A549 (cell line): ENCODE measurements at regions not wholly inside any gene's neighbourhood (a gene's known extent, or its start where the extent isn't known, plus 50 kb on each side); places are given as distances from the start of the nearest gene placed in this dataset.
A peak's percentile ranks its signal among the peaks of the same experiment; 100 is the strongest.

Experiments
- ATAC-seq, 2 experiments: fragments of 200-7000 bp in 1 of 2; fragments of >200 bp in 1 of 2; cut with Nextera tagmentation in 1 of 2; cut with Tn5 transposase in 1 of 2; 3 replicates each; pipeline versions ENCODE4 v1.8.0 to v1.9.1; 2018 to 2020; ENCODE audit warnings: mild to moderate bottlenecking in 1 of 2, moderate library complexity in 1 of 2
- CTCF ChIA-PET: fragments of 300-600 bp; sonication (Branson Sonifier 250); formaldehyde crosslinking; extraction: SDS; loops from one replicate; lab custom pipeline; 2021; ENCODE audit warnings: antibody characterized with exemption, inconsistent platforms; lab: Yijun Ruan, JAX
- POLR2A ChIA-PET: fragments of 350-600 bp; formaldehyde crosslinking; extraction: SDS; loops from one replicate; lab custom pipeline; 2021; ENCODE audit warnings: antibody characterized with exemption, inconsistent platforms; lab: Yijun Ruan, JAX
- DNase-seq, 2 experiments: peaks; one replicate each; pipeline versions ENCODE4 v3.0.0 to v3.0.0-alpha.2; 2011 to 2016; ENCODE audit warnings: low read depth in 1 of 2, low spot score in 1 of 2
- FAIRE-seq: peaks from 2 replicates; lab custom pipeline; 2011; peaks lifted over from hg19 to GRCh38; lab: Jason Lieb, UNC
- H3K27ac ChIP-seq, 2 experiments: fragments of >200 bp; sonication (Bioruptor Twin); formaldehyde crosslinking; 3 replicates each; pipeline ENCODE4 v1.5.1; 2016 to 2017
- H3K4me1 ChIP-seq: fragments of >200 bp; sonication (Bioruptor Twin); formaldehyde crosslinking; 3 replicates; pipeline ENCODE4 v1.6.1; 2016
- H3K4me2 ChIP-seq: fragments of >200 bp; sonication (Bioruptor Twin); formaldehyde crosslinking; 3 replicates; pipeline ENCODE4 v1.6.1; 2016
- H3K4me3 ChIP-seq: fragments of >200 bp; sonication (Bioruptor Twin); formaldehyde crosslinking; 3 replicates; pipeline ENCODE4 v1.5.1; 2016
- H3K9me3 ChIP-seq: fragments of >200 bp; sonication (Bioruptor Twin); formaldehyde crosslinking; 3 replicates; pipeline ENCODE4 v1.6.1; 2016
- BHLHE40 ChIP-seq: IDR thresholded peaks from 2 replicates; pipeline ENCODE4 v1.6.1; 2012; ENCODE audit warnings: low read depth, low read length, inconsistent platforms
- CBX8 ChIP-seq: fragments of 200-600 bp; sonication (generic); IDR thresholded peaks from 2 replicates; pipeline ENCODE4 v1.6.1; 2016
- CEBPB ChIP-seq, 2 experiments: fragments of >200 bp in 1 of 2; sonication (Bioruptor Twin) in 1 of 2; formaldehyde crosslinking in 1 of 2; IDR thresholded peaks; 2 replicates each; pipeline ENCODE4 v1.6.1; 2012 to 2016
- CTCF ChIP-seq: fragments of >200 bp; sonication (Bioruptor Twin); formaldehyde crosslinking; IDR thresholded peaks from 3 replicates; pipeline ENCODE4 v1.5.1; 2016
- EHMT2 ChIP-seq: fragments of 200-600 bp; sonication (generic); IDR thresholded peaks from 2 replicates; pipeline ENCODE4 v1.6.1; 2016; ENCODE audit warnings: antibody characterized with exemption, low read depth, mild to moderate bottlenecking, moderate library complexity
- EP300 ChIP-seq, 2 experiments: fragments of >200 bp; sonication (Bioruptor Twin); formaldehyde crosslinking; IDR thresholded peaks; 2 replicates in 1 of 2; 3 replicates in 1 of 2; pipeline ENCODE4 v1.6.1; 2016 to 2017
- FOSL2 ChIP-seq, 2 experiments: fragments of 450-650 bp in 1 of 2; fragments of >200 bp in 1 of 2; sonication (Bioruptor Twin) in 1 of 2; formaldehyde crosslinking; IDR thresholded peaks; 2 replicates each; pipeline versions ENCODE4 v1.5.0 to v1.6.1; 2016 to 2020; ENCODE audit warnings: mild to moderate bottlenecking in 1 of 2, moderate library complexity in 1 of 2
- FOXS1 ChIP-seq: fragments of 250-450 bp; sonication (Bioruptor Pico); IDR thresholded peaks from 2 replicates; pipeline ENCODE4 v1.5.0; 2020; ENCODE audit warnings: mild to moderate bottlenecking, moderate library complexity
- GATA3 ChIP-seq: IDR thresholded peaks from 2 replicates; pipeline ENCODE4 v1.6.1; 2012; ENCODE audit warnings: borderline replicate concordance
- HDAC2 ChIP-seq: fragments of 200-600 bp; sonication (generic); IDR thresholded peaks from 2 replicates; pipeline ENCODE4 v1.6.1; 2016
- HMGXB4 ChIP-seq: fragments of 250-450 bp; sonication (Bioruptor Pico); IDR thresholded peaks from 2 replicates; pipeline ENCODE4 v1.5.0; 2021; ENCODE audit warnings: mild to moderate bottlenecking, moderate library complexity, borderline replicate concordance
- HOXA7 ChIP-seq: fragments of 250-450 bp; sonication (Bioruptor Pico); IDR thresholded peaks from 2 replicates; pipeline ENCODE4 v1.5.0; 2020; ENCODE audit warnings: mild to moderate bottlenecking, moderate library complexity
- JUN ChIP-seq, 2 experiments: fragments of >200 bp; sonication (Bioruptor Twin); formaldehyde crosslinking; IDR thresholded peaks; 2 replicates in 1 of 2; 3 replicates in 1 of 2; pipeline ENCODE4 v1.6.1; 2016 to 2017
- KDM1A ChIP-seq: fragments of 200-600 bp; sonication (generic); IDR thresholded peaks from 2 replicates; pipeline ENCODE4 v1.6.1; 2016; ENCODE audit warnings: low read depth, mild to moderate bottlenecking
- KDM5A ChIP-seq: fragments of 200-600 bp; sonication (generic); IDR thresholded peaks from 2 replicates; pipeline ENCODE4 v1.6.1; 2016; ENCODE audit warnings: antibody characterized with exemption, mild to moderate bottlenecking
- MAFK ChIP-seq: fragments of 450-650 bp; IDR thresholded peaks from 2 replicates; pipeline ENCODE4 v1.6.1; 2014; ENCODE audit not compliant: partially characterized antibody
- MAX ChIP-seq: IDR thresholded peaks from 2 replicates; pipeline ENCODE4 v1.6.1; 2012
- MYC ChIP-seq: IDR thresholded peaks from 2 replicates; pipeline ENCODE4 v1.6.1; 2012; ENCODE audit warnings: mild to moderate bottlenecking, inconsistent platforms, low read length, improper control_type of control experiment, borderline replicate concordance
- NPAS2 ChIP-seq: fragments of 250-450 bp; sonication (Bioruptor Pico); IDR thresholded peaks from 2 replicates; pipeline ENCODE4 v1.8.0; 2022; ENCODE audit warnings: mild to moderate bottlenecking, moderate library complexity, borderline replicate concordance
- NR3C1 ChIP-seq: fragments of >200 bp; sonication (Bioruptor Twin); formaldehyde crosslinking; IDR thresholded peaks from 3 replicates; pipeline ENCODE4 v1.6.1; 2017
- PHF8 ChIP-seq: fragments of 200-600 bp; sonication (generic); IDR thresholded peaks from 2 replicates; pipeline ENCODE4 v1.6.1; 2016; ENCODE audit warnings: low read depth, mild to moderate bottlenecking, antibody characterized with exemption, moderate library complexity, borderline replicate concordance
- POLR2A ChIP-seq: IDR thresholded peaks from 2 replicates; pipeline ENCODE4 v1.6.1; 2012; ENCODE audit warnings: mild to moderate bottlenecking, low read length
- POLR2AphosphoS2 ChIP-seq: conservative IDR thresholded peaks from 2 replicates; pipeline ENCODE4 v1.6.1; 2012; ENCODE audit warnings: low read length, improper control_type of control experiment, inconsistent platforms
- RARB ChIP-seq: fragments of 250-450 bp; sonication (Bioruptor Pico); IDR thresholded peaks from 2 replicates; pipeline ENCODE4 v1.8.0; 2021; ENCODE audit warnings: mild to moderate bottlenecking, moderate library complexity
- REST ChIP-seq: fragments of 200-600 bp; sonication (generic); IDR thresholded peaks from 2 replicates; pipeline ENCODE4 v1.6.1; 2016; ENCODE audit warnings: antibody characterized with exemption, mild to moderate bottlenecking, moderate library complexity
- RFX5 ChIP-seq: fragments of 450-650 bp; IDR thresholded peaks from 2 replicates; pipeline ENCODE4 v1.7.1; 2014; ENCODE audit warnings: antibody characterized with exemption, mild to moderate bottlenecking, moderate library complexity
- RNF2 ChIP-seq: fragments of 200-600 bp; sonication (generic); IDR thresholded peaks from 2 replicates; pipeline ENCODE4 v1.6.1; 2016; ENCODE audit warnings: low read depth, mild to moderate bottlenecking, antibody characterized with exemption, moderate library complexity, borderline replicate concordance
- ZC3H11A ChIP-seq: fragments of 450-650 bp; IDR thresholded peaks from 2 replicates; pipeline ENCODE4 v1.6.1; 2014; ENCODE audit warnings: antibody characterized with exemption, mild to moderate bottlenecking
- ZFP36 ChIP-seq: fragments of 450-650 bp; IDR thresholded peaks from 2 replicates; pipeline ENCODE4 v1.6.1; 2014; ENCODE audit warnings: borderline replicate concordance; ENCODE audit not compliant: partially characterized antibody
- WGBS: methylation state at CpG from one replicate; pipeline ENCODE4 v1.1.6; 2017; ENCODE audit errors: missing lambda C conversion rate; 5-methylcytosine and 5-hydroxymethylcytosine counted together

DNA sequence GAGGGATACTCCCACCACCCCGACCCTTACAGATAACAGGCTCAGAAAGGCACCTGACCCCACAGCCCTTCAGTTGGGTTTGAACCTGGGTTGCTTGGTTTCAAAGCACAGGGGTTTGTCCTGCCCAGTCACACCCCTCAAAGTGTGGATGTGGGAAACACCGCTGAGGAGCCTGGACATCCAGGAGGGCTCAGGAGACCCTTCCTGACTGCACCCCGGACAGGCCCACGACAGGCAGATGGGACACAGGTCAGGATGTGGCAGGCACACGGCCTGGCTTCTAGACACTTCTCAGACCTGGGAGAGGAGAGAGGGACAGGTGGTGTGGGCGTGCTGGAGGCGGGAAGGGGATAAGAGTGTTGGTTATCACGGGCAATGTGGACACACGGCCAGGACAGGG is 932.3 kb downstream of the BRD1 start:
- H3K4me1 ChIP-seq = no peaks in the 10 kb centered on the region
- no peaks in the 10 kb centered on the region for H3K9me3 ChIP-seq
- no peak for ATAC-seq
- no peak overlapping the region for H3K4me3 ChIP-seq
- H3K4me2 ChIP-seq = no peak overlapping the region
- no peak overlapping the region for H3K27ac ChIP-seq
- no peak for DNase-seq
- FAIRE-seq = no peak
- WGBS = 7% methylated on average over 5 of the region's 9 CpGs
- POLR2A ChIA-PET = no interaction called here
- CTCF ChIA-PET = no interaction called here
- no peak for TF ChIP-seq PHF8
- no peak for TF ChIP-seq MAFK
- TF ChIP-seq CEBPB (IDR thresholded peaks at IDR 0.05) = no peak
- no peak for TF ChIP-seq FOXS1 (CRISPR knock-in tag)
- no peak for TF ChIP-seq POLR2AphosphoS2
- no peak for TF ChIP-seq KDM5A
- no peak for TF ChIP-seq ZFP36
- no peak for TF ChIP-seq RNF2
- no peak for TF ChIP-seq EP300 (IDR thresholded peaks at IDR 0.05)
- TF ChIP-seq MAX = no peak
- no peak for TF ChIP-seq CBX8
- no peak for TF ChIP-seq MYC
- TF ChIP-seq POLR2A = no peak
- no peak for TF ChIP-seq ZC3H11A
- TF ChIP-seq, all 56 proteins: peak for 0

GRCh38 chr22:48894804-48895250 is 932.8 kb downstream of the BRD1 start:
- no peak overlapping the region for H3K4me2 ChIP-seq
- ATAC-seq = no peak
- no peak for DNase-seq
- H3K9me3 ChIP-seq = no peaks in the 10 kb centered on the region
- 38% methylated on average over 4 of the region's 14 CpGs for WGBS
- no peaks in the 10 kb centered on the region for H3K4me1 ChIP-seq
- TF ChIP-seq FOSL2 (IDR thresholded peaks at IDR 0.05) (no peak), FOSL2 (CRISPR knock-in tag; IDR thresholded peaks at IDR 0.05) (no peak), HDAC2 (no peak), MYC (no peak), NPAS2 (CRISPR knock-in tag) (no peak), ZC3H11A (no peak)
- ChIA-PET POLR2A (no interaction called here), CTCF (no interaction called here)
- no peak for FAIRE-seq
- no peak overlapping the region for H3K27ac ChIP-seq
- H3K4me3 ChIP-seq = no peak overlapping the region

DNA sequence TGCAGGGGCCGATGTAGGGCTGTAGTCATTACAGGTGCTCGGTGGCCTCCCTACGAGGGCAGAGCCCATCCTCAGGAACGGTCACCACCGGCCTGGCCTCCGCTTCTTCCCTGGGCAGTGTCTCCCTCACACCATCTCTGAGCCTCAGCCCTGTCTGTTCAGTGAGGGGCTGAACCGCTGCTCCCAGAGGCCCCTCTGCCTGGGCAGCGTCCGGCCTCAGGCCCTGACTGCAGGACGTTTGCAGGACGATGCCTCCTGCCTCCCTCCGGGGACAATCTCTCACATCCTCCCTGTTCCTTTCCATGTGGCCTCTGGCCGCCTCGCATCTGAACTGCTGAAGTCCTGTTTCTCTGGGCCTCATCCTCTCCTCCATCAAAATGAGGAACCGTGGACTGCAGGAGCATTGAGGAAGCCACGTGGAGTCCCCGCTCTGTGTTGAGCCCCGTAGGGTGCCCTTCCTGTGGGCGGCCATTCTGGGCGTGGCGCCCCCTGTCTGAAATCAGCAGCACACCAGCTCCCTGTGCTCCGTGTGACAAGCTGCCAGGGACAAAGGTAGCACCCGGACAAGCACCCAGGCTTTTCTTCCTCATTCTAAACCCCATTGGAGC is 933.5 kb downstream of the BRD1 start:
- no peak overlapping the region for H3K4me3 ChIP-seq
- ATAC-seq (peak in 1 of 2 experiments; percentile 65; a peak in 3 of 6 replicates), FAIRE-seq (no peak), DNase-seq (peak in 1 of 2 experiments; percentile 5)
- CTCF ChIA-PET = no interaction called here
- H3K4me1 ChIP-seq = no peaks in the 10 kb centered on the region
- POLR2A ChIA-PET = no interaction called here
- no peak overlapping the region for H3K4me2 ChIP-seq
- 21% methylated on average over 18 of the region's 23 CpGs for WGBS
- no peak overlapping the region for H3K27ac ChIP-seq
- H3K9me3 ChIP-seq = no peaks in the 10 kb centered on the region
- no peak for TF ChIP-seq CBX8
- TF ChIP-seq GATA3 = no peak
- no peak for TF ChIP-seq BHLHE40
- no peak for TF ChIP-seq RFX5
- TF ChIP-seq NR3C1 = no peak
- no peak for TF ChIP-seq FOXS1 (CRISPR knock-in tag)
- TF ChIP-seq RARB (CRISPR knock-in tag) = no peak
- no peak for TF ChIP-seq JUN (IDR thresholded peaks at IDR 0.05)
- no peak for TF ChIP-seq HOXA7 (CRISPR knock-in tag)
- no peak for TF ChIP-seq REST
- TF ChIP-seq MYC = no peak
- TF ChIP-seq CTCF = no peak
- TF ChIP-seq HMGXB4 (CRISPR knock-in tag) = no peak
- TF ChIP-seq KDM1A = no peak
- TF ChIP-seq EHMT2 = no peak
- TF ChIP-seq NPAS2 (CRISPR knock-in tag) = no peak
